ENCODE measurements at regions not wholly inside any gene's neighbourhood (a gene's known extent, or its start where the extent isn't known, plus 50 kb on each side); places are given as distances from the start of the nearest gene placed in this dataset.

GRCh38 chr6:71486461-71486860, 197.8 kb downstream of the OGFRL1 start:
- H3K4me3 ChIP-seq, result no peak overlapping the region

GRCh38 chr6:71488186-71488585, 199.6 kb downstream of the OGFRL1 start:
- no peak overlapping the region for H3K4me3 ChIP-seq
- intact Hi-C loops (cut with DNase I), result no loop called here
- TF ChIP-seq POLR2A (IDR thresholded peaks at IDR 0.05) (no peak), POLR2AphosphoS5 (IDR thresholded peaks at IDR 0.05) (no peak)
- TF ChIP-seq, protein P1, sequence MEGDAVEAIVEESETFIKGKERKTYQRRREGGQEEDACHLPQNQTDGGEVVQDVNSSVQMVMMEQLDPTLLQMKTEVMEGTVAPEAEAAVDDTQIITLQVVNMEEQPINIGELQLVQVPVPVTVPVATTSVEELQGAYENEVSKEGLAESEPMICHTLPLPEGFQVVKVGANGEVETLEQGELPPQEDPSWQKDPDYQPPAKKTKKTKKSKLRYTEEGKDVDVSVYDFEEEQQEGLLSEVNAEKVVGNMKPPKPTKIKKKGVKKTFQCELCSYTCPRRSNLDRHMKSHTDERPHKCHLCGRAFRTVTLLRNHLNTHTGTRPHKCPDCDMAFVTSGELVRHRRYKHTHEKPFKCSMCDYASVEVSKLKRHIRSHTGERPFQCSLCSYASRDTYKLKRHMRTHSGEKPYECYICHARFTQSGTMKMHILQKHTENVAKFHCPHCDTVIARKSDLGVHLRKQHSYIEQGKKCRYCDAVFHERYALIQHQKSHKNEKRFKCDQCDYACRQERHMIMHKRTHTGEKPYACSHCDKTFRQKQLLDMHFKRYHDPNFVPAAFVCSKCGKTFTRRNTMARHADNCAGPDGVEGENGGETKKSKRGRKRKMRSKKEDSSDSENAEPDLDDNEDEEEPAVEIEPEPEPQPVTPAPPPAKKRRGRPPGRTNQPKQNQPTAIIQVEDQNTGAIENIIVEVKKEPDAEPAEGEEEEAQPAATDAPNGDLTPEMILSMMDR (IDR thresholded peaks at IDR 0.05), result no peak
- H3K27me3 ChIP-seq (replicated peaks; ENCODE audit: insufficient read depth), result no peaks in the 10 kb centered on the region
- no peaks in the 10 kb centered on the region for H3K36me3 ChIP-seq
- 62% methylated on average over 4 of the region's 4 CpGs for WGBS
- DNase-seq (ENCODE audit: low spot score), result no peak
- no peaks in the 10 kb centered on the region for H3K9me3 ChIP-seq
- H3K27ac ChIP-seq, result no peak overlapping the region
- H3K4me1 ChIP-seq (replicated peaks), result no peaks in the 10 kb centered on the region

More at GRCh38 chr6:71486461-71486860, 197.8 kb downstream of the OGFRL1 start:
- no peaks in the 10 kb centered on the region for H3K27me3 ChIP-seq (replicated peaks; ENCODE audit: insufficient read depth)
- no peaks in the 10 kb centered on the region for H3K36me3 ChIP-seq
- no peaks in the 10 kb centered on the region for H3K4me1 ChIP-seq (replicated peaks)
- H3K9me3 ChIP-seq, result no peaks in the 10 kb centered on the region
- TF ChIP-seq POLR2AphosphoS5 (IDR thresholded peaks at IDR 0.05) (no peak), POLR2A (IDR thresholded peaks at IDR 0.05) (no peak)
- TF ChIP-seq, protein P1 (IDR thresholded peaks at IDR 0.05), result no peak
- H3K27ac ChIP-seq, result no peak overlapping the region
- DNase-seq (ENCODE audit: low spot score), result no peak
- WGBS, result 90% methylated on average over 2 of the region's 2 CpGs
- intact Hi-C loops (cut with DNase I), result no loop called here

DNA sequence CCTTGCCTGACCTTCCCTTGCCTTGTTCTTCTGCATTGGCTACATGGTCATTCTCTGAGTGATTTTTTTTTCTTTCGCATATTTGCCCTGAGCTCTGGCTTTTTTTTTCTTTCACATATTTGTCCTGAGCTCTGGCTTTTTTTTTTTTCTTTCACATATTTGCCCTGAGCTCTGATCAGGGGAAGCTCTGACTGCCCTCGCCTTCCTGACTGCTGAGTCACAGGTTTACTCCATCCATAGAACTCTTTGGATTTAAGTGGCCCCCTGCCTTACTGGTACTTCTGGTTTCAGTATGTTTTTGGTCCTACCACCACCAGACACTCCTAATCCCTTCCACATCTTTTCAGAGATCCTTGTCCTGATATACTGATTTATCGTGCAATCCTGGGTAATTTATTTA, 201.1 kb downstream of the OGFRL1 start:
- Histone ChIP-seq H3K4me3 (no peak overlapping the region), H3K27me3 (replicated peaks; ENCODE audit: insufficient read depth) (no peaks in the 10 kb centered on the region), H3K27ac (no peak overlapping the region), H3K9me3 (no peaks in the 10 kb centered on the region), H3K4me1 (replicated peaks) (no peaks in the 10 kb centered on the region), H3K36me3 (no peaks in the 10 kb centered on the region)
- TF ChIP-seq POLR2A (IDR thresholded peaks at IDR 0.05) (no peak), POLR2AphosphoS5 (IDR thresholded peaks at IDR 0.05) (no peak)
- TF ChIP-seq, protein P1 (IDR thresholded peaks at IDR 0.05), result no peak
- intact Hi-C loops (cut with DNase I), result loop anchor here (10.0 kb wide), 1 partner anchor 65 kb away; no protein-coding TSS in a partner anchor
- 21% methylated on average over 3 of the region's 3 CpGs for WGBS
- DNase-seq (ENCODE audit: low spot score), result no peak

GRCh38 chr6:71490876-71491275, 202.3 kb downstream of the OGFRL1 start:
- Histone ChIP-seq H3K4me3 (no peak overlapping the region), H3K27me3 (replicated peaks; ENCODE audit: insufficient read depth) (no peaks in the 10 kb centered on the region), H3K36me3 (no peaks in the 10 kb centered on the region), H3K9me3 (no peaks in the 10 kb centered on the region), H3K27ac (no peak overlapping the region), H3K4me1 (replicated peaks) (no peaks in the 10 kb centered on the region)
- intact Hi-C loops (cut with DNase I), result loop anchor here (10.0 kb wide), 1 partner anchor 66 kb away; no protein-coding TSS in a partner anchor
- DNase-seq (ENCODE audit: low spot score), result no peak
- TF ChIP-seq POLR2A (IDR thresholded peaks at IDR 0.05) (no peak), POLR2AphosphoS5 (IDR thresholded peaks at IDR 0.05) (no peak)
- TF ChIP-seq, protein P1 (IDR thresholded peaks at IDR 0.05), result no peak
- 80% methylated on average over 5 of the region's 5 CpGs for WGBS

GRCh38 chr6:71491844-71492243, 203.2 kb downstream of the OGFRL1 start:
- Histone ChIP-seq H3K4me1 (replicated peaks) (no peaks in the 10 kb centered on the region), H3K27ac (no peak overlapping the region), H3K9me3 (no peaks in the 10 kb centered on the region), H3K27me3 (replicated peaks; ENCODE audit: insufficient read depth) (no peaks in the 10 kb centered on the region), H3K4me3 (no peak overlapping the region), H3K36me3 (no peaks in the 10 kb centered on the region)
- DNase-seq (ENCODE audit: low spot score), result no peak
- intact Hi-C loops (cut with DNase I), result loop anchor here (10.0 kb wide), 1 partner anchor 67 kb away; no protein-coding TSS in a partner anchor
- TF ChIP-seq, protein P1 (IDR thresholded peaks at IDR 0.05), result no peak
- no peak for TF ChIP-seq POLR2AphosphoS5 (IDR thresholded peaks at IDR 0.05)
- TF ChIP-seq POLR2A (IDR thresholded peaks at IDR 0.05), result no peak

Measured in prostate gland (tissue), 2 donors.